ELR (cell line): ENCODE measurements at regions not wholly inside any gene's neighbourhood (a gene's known extent, or its start where the extent isn't known, plus 50 kb on each side); places are given as distances from the start of the nearest gene placed in this dataset.
"Not testable (repeated sequence)": the region's sequence is repeated elsewhere in the genome, so short reads cannot be mapped to it uniquely, and the experiment has no call there.

Experiments used
- DNase-seq: peaks from one replicate; pipeline ENCODE4 v3.0.0-alpha.2; 2015; ENCODE audit warnings: low read depth

GRCh38 chr14:95818581-95818980, 58.1 kb upstream of the TUNAR start:
- no peak for DNase-seq

GRCh38 chr14:95817271-95817670, 59.4 kb upstream of the TUNAR start:
- DNase-seq = no peak

DNA sequence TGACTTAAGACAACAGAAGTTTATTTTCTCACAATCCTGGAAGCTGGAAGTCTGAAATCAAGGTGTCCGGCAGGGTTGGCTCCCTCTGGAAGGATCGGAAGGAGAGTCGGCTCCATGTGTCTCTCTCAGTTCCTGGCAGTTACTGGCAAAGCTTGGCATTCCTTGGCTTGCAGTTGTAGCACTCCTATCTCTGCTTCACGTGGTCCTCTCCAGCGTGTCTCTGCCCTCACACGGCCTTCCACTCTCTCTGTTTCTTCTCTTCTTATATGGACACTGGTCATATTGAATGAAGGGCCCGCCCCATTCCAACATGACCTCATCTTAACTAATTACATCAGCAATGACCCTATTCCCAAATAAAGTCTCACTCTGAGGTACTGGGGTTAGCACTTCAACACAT, 60.1 kb upstream of the TUNAR start:
- DNase-seq = no peak

DNA sequence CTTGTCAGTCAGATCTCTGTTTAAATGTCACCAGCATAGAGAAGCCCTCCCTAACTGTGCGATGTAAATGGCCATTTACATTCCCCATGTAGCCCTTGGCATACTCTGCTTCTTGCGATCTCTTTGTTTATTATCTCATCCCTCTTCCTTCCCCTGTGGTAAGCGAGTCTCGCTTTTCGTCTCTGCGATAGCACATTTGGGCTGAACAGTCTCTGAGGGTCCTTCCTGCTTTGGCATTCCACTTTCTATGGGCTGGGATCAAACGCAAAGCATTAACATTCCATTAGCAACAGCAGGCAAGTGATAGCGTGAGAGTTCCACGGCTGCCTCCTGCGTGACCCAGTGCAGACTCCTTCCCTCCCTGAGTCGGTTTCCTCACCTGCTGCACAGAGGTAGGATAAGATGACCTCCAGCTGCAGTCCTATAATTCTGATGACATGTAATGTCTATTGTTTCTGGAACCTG, 61.4 kb upstream of the TUNAR start:
- DNase-seq = no peak

DNA sequence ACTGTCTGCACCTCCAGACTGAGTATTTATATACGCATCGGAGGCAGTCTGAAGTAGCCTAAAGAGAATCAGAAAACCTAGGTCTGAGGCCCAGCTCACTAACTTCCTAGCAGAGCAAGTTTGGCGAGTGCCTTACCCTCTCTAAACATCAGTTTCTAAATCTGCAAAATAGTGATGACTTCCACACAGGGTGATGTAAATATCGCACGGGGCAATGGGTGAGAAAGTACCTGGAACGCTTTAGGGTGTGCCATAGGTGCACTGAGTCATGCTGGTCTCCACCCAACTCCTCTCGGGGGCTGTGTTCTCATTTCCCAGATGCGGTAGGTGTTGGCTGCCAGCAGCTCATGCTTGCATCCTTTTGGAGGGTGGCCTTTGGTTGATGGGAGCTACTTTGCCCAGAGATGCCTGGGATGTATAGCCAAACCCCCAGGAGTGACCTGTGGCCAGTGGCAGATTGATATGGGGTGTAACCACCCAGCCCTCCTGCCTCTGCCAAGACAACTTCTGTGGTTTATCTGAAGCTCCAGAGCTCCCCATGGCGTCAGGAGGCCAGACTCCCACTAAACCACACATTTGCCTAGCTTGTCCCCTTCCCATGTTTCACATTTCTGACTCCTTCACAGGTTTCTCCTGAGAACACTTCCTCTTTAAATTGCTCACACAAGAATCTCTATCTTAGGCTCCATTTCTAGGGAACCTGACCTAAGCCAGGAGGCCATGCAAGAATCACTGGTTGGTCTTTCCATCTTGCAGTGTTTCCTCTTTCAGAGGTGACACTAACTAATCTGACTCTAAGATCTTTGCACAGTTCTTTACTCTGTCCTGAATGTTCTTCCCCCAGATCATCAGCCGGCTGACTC, 62.0 kb upstream of the TUNAR start:
- DNase-seq = no peak

- DNase-seq = no peak
These were observed 64.8 kb upstream of the TUNAR start for GRCh38 chr14:95811813-95812212.

DNA sequence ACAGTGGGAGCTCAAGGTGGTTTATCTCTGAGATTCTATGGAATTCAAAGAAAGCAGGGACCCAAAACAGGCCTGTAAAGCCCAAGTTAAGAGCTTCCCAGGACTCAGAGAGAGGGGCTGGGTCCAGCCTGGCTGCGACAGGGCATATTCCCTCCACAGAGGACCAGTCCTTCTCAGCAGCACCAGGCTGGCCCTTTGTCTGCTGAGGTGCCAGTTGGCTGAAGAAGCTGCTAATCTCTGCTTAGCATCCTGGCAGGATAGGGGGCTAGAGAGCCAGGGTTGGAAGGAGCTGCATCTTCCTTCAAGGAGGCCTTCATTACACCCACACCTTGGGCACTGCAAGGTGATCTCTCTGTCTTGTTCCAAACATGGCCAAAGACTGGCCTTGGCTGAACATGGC, 68.3 kb upstream of the TUNAR start:
- DNase-seq = no peak

- no peak for DNase-seq
These were observed 79.8 kb upstream of the TUNAR start for GRCh38 chr14:95796788-95797187.

DNA sequence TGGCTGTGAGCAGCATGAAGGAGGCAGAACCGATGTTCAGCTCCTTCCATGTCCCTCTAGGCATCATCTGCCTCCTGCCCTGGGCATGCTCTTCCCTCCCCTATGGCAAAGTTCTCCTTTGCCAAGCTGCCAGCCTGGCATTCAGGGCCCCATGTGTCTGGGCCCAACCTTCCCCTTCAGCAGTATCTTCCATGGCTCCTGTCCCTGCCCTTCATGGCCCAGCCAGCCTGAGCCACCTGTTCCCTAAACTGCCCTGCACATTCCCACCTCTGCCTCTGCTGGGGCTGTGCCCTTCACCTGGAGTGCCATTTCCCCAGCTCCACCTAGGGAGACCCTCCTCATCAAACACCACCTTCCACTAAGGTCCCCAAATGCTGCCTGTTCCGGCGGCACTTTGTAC, 74.0 kb upstream of the TCL1A start:
- DNase-seq = no peak

DNA sequence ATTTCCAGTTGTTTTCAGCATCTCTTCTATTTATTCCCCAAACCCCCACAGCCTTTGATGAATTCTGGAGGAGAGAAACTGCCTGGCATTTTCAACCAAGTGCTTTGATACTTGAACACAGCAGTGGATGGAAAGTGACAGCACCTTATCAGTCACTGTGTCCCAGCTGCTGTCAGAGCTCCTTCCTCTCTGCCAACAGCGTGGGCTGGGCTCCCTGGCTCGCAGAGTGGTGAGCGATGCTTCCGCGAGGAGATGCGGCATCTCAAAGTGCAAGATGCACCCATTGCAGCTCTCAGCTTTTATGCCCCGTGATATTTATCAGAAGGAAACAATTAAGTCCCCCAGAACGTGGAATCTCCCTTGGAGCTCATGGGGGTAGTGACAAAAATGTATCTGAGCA, 72.6 kb upstream of the TCL1A start:
- DNase-seq = no peak

DNA sequence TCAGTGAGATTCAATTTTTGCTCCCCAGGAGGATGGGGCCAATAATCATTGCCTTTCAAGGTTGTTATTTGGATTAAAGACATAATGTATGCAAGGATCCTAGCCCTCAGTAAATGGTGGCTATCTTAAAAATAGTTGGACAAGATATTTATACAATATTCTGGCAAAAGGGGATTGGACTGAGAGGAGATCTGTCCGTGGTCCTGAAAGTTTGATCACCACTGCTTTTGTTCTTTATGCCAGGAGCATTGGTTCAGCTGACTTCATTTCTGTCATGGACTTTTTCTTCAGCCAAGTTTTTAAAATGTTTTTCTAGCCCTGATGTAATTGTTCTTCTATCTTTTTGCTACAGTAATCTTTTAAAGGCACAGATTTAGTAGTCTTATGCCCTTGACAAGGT, 70.2 kb upstream of the TCL1A start:
- peak; percentile 55 for DNase-seq

- no peak for DNase-seq
These were observed 63.0 kb upstream of the TCL1A start for GRCh38 chr14:95776798-95777534.

DNA sequence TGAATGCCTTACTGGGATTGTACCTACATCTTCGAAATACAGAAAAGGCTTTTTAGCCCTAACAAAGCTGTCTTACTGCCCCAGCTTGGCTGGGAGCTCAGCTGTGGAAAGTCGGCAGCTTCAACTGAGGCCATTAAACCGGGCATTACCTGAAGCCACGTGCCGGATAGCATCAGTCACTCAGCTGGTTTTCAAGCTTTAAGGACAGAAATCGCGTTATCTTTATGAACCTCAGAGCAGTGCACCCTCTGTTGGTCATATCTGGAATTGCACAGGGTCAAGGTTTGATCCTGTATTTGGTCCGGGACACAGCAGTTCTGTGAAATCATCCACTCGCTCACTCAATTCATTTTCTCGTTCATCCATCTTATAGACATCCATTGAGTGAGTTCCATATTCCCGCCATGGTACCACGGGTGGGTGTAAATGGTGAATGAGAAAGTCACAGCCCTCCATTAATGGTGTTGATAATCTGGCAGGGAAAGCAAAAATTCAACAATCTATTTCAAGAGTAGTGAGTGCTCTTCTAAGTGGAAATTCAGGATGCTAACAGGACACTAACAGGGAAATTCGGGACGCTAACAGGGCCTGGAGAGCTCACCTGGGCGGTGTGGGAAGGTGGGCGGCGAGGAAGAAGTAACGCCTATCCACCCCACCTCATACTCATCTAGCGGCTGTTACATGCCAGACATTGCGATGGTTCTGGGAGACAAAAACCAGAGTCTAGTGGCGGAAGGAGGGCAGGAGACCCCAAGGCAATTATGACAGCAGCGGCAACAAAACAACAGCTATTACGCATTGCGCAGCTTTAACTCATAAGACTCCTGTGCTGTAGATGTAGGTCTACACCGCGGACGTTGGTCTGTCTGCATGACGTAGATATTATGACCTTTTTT, 60.6 kb upstream of the TCL1A start:
- peak; percentile 69 for DNase-seq

DNA sequence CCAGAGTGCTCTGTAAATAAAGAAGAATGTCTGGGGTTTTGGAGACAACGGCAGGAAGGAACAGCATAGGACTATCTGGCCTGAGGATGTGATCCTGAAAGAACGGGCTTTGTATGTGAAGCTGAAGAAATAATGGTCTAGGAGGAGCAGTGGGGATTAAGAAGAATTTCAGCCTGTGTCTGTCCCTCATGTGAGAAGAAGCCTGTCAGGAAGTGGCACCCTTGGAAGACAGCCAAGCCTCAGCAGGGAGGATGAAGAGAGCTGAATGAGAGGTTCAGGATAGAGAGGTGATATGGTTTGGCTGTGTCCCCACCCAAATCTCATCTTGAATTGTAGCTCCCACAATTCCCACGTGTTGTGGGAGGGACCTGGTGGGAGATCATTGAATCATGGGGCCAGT, 56.9 kb upstream of the TCL1A start:
- no peak for DNase-seq

DNA sequence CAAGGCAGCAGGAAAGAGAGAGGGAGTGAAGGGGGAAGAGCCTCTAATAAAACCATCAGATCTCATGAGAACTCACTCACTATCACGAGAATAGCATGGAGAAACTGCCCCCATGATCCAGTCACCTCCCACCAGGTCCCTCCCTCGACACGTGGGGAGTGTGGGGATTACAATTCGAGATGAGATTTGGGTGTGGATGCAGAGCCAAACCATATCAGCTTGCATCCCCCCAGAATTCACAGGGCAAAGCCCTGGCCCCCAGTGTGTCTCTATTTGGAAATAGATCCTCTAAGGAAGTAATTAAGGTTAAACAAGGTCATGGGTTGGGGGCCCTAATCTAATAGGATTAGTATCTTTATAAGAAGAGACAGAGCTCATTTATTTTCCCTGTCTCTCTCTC, 56.1 kb upstream of the TCL1A start:
- no peak for DNase-seq

GRCh38 chr14:95769431-95769830, 55.5 kb upstream of the TCL1A start:
- DNase-seq = not testable (repeated sequence)

- no peak for DNase-seq
These were observed 51.1 kb upstream of the TCL1A start for GRCh38 chr14:95765051-95765450.

DNA sequence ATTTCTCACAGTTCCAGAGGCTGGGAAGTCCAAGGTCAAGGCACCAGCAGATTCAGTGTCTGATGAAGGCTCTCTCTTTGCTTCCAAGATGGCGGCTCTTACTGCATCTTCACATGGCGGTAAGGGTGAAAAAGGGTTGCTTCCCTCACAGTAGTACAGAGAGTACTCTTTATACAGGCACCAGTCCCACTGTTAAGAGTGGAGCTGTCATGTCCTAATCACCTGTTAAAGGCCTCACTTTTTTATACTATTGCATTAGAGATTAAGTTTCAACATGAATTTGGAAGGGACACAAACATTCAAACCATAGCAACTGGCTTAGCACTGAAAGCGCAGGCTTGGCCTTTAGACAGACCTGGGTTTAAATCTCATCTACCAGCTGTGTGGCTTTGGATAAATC, 50.0 kb upstream of the TCL1A start:
- no peak for DNase-seq
